Muscle of leg (tissue), 3 donors: ENCODE measurements at regions not wholly inside any gene's neighbourhood (a gene's known extent, or its start where the extent isn't known, plus 50 kb on each side); places are given as distances from the start of the nearest gene placed in this dataset.

Source experiments
- DNase-seq: peaks from one replicate; pipeline ENCODE4 v3.0.0; 2013
- H3K27ac ChIP-seq: one replicate; pipeline ENCODE4 v1.5.1; 2013; ENCODE audit warnings: mild to moderate bottlenecking, low read length, control low read depth
- H3K27me3 ChIP-seq: one replicate; pipeline ENCODE4 v1.6.1; 2013; ENCODE audit warnings: low read length; ENCODE audit not compliant: control insufficient read depth, insufficient read depth
- H3K36me3 ChIP-seq: one replicate; pipeline ENCODE4 v1.6.1; 2013; ENCODE audit warnings: low read length; ENCODE audit not compliant: control insufficient read depth, insufficient read depth
- H3K4me1 ChIP-seq: one replicate; pipeline ENCODE4 v1.6.1; 2013; ENCODE audit warnings: low read length; ENCODE audit not compliant: control insufficient read depth, insufficient read depth
- H3K4me3 ChIP-seq: one replicate; pipeline ENCODE4 v1.5.1; 2013; ENCODE audit warnings: low read length, control low read depth
- H3K9me3 ChIP-seq: replicated peaks from 2 replicates; pipeline ENCODE4 v1.6.1; 2013; ENCODE audit warnings: low read depth, low read length; ENCODE audit not compliant: control insufficient read depth
- WGBS: methylation state at CpG from one replicate; pipeline ENCODE4 v1.1.5; 2013; ENCODE audit warnings: missing lambda C conversion rate; ENCODE audit not compliant: insufficient coverage; 5-methylcytosine and 5-hydroxymethylcytosine counted together

GRCh38 chr3:117473981-117474538 lies 764.5 kb downstream of the TUSC7 start:
- DNase-seq = no peak
- H3K4me3 ChIP-seq = no peak overlapping the region
- H3K4me1 ChIP-seq = no peaks in the 10 kb centered on the region
- H3K9me3 ChIP-seq = no peaks in the 10 kb centered on the region
- no peaks in the 10 kb centered on the region for H3K36me3 ChIP-seq
- no peaks in the 10 kb centered on the region for H3K27me3 ChIP-seq
- no peak overlapping the region for H3K27ac ChIP-seq
- WGBS = 40% methylated on average over 2 of the region's 8 CpGs

DNA sequence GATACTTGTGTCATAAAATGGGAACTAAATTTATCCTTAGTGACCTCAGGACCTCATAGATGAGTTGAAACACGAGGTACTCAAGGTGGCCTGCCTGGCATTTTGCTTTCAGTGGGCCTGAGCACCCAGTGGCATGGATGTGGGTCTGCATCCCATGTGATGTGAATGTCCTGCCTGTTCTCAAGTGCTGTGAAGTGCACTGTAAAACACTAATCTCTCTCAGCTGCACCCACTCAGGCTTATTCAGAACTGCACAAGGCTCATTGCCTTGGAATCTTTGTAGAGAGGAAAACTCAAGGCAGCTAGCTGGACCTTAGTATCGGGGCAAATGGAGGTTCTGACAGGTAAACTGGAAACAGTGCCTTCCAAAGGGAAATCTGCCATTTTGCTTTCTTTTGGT lies 767.0 kb downstream of the TUSC7 start:
- H3K27ac ChIP-seq = no peak overlapping the region
- H3K36me3 ChIP-seq = no peaks in the 10 kb centered on the region
- H3K27me3 ChIP-seq = no peaks in the 10 kb centered on the region
- no peaks in the 10 kb centered on the region for H3K4me1 ChIP-seq
- WGBS = 56% methylated on average over 2 of the region's 2 CpGs
- H3K4me3 ChIP-seq = no peak overlapping the region
- H3K9me3 ChIP-seq = no peaks in the 10 kb centered on the region
- no peak for DNase-seq

DNA sequence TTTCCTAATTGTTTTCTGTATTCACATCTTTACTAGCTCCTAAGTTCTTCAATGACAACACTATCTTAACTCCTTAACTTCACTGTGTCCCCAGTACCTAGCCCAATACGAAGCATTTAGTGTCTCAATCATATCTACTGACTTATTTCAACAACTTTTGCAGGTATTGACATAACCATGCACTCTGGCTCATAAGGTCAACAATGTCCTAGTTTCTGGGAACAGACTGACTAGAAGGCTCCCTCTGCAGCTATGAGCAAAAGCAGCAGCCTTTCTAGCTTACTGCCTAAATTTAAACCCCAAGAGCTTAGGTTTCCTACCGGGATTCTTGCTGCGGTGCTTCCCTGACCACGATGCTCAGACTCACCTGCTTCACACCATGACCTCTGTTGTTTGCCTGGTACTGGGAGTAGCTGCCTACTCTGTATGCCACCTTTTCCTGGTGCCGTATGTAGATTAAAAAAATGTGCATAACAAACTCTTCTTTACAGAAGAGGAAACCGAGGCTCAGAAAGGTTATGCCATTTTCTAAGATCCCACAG lies 767.7 kb downstream of the TUSC7 start:
- DNase-seq = no peak
- Histone ChIP-seq H3K9me3 (no peaks in the 10 kb centered on the region), H3K36me3 (no peaks in the 10 kb centered on the region), H3K4me3 (no peak overlapping the region), H3K27ac (no peak overlapping the region), H3K4me1 (no peaks in the 10 kb centered on the region), H3K27me3 (no peaks in the 10 kb centered on the region)
- 83% methylated on average over 4 of the region's 6 CpGs for WGBS

DNA sequence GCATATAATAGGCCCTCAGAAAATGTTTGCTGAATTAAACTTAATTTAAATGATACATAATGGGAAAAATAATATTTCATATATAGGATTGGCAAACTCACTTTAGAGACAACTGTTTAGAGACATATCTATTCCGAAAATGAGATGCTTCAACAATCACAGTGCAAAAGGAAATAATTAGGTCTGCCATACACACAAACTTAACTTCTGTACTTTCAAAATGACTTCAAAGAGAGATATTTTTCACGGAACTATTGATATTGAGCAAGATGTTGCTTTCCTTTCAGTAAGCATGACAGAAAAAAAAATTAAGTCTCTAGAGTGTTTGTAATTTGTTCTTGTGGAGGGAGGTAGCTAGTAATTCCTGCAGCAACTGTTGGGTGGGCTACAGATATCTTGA lies 769.5 kb downstream of the TUSC7 start:
- no peaks in the 10 kb centered on the region for H3K27me3 ChIP-seq
- H3K9me3 ChIP-seq = no peaks in the 10 kb centered on the region
- no peak overlapping the region for H3K27ac ChIP-seq
- H3K4me3 ChIP-seq = no peak overlapping the region
- no CpG with 5 or more reads among the region's 2 CpGs for WGBS
- no peaks in the 10 kb centered on the region for H3K36me3 ChIP-seq
- DNase-seq = no peak
- no peaks in the 10 kb centered on the region for H3K4me1 ChIP-seq

- Histone ChIP-seq H3K9me3 (no peaks in the 10 kb centered on the region), H3K36me3 (no peaks in the 10 kb centered on the region), H3K4me1 (no peaks in the 10 kb centered on the region), H3K4me3 (no peak overlapping the region), H3K27me3 (no peaks in the 10 kb centered on the region), H3K27ac (no peak overlapping the region)
- DNase-seq = no peak
- WGBS = 100% methylated on average over 1 of the region's 3 CpGs
Measured at GRCh38 chr3:117480525-117480924, 770.9 kb downstream of the TUSC7 start.

DNA sequence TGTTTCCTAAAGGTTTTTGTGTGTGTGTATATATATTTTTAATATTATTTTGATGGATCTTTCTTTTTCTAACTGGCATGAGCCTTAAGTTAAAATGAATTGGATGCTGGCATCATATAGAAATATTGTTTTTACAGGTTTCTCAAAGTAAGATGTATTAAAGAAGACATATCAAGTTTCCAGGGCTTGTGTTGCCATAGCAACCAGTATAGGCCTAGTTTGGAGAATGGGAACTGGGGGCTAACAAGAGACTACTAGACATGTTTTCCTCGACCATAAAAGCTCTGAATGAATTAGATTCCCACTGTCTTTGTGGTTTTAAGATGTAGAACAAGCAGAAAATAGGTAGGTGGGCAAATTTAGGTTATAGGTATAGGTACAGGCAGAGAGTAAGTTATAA lies 771.4 kb downstream of the TUSC7 start:
- Histone ChIP-seq H3K4me3 (no peak overlapping the region), H3K27ac (no peak overlapping the region), H3K27me3 (no peaks in the 10 kb centered on the region), H3K4me1 (no peaks in the 10 kb centered on the region), H3K9me3 (no peaks in the 10 kb centered on the region), H3K36me3 (no peaks in the 10 kb centered on the region)
- 80% methylated on average over 1 of the region's 1 CpG for WGBS
- no peak for DNase-seq

- Histone ChIP-seq H3K4me1 (no peaks in the 10 kb centered on the region), H3K36me3 (no peaks in the 10 kb centered on the region), H3K27ac (no peak overlapping the region), H3K4me3 (no peak overlapping the region), H3K27me3 (no peaks in the 10 kb centered on the region), H3K9me3 (no peaks in the 10 kb centered on the region)
- 100% methylated on average over 1 of the region's 4 CpGs for WGBS
- no peak for DNase-seq
Measured at GRCh38 chr3:117483839-117484238, 774.3 kb downstream of the TUSC7 start.

DNA sequence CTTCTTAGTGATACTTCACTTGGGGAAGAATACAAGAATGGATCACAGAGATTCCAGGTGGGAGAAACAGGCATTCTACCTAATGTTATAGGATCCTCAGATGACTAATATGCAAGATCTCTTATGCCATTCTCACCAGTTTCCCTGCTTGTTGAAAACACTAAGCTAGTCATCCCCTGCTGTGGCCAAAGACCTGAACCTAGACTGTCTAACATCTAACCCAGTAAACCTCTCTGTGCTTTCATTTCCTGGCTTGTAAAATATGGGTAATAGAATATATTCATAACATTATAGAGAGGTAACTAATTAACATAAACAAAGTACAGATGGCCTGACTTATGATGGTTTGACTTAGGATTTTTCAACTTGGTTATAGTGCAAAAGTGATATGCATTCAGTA lies 776.3 kb downstream of the TUSC7 start:
- Histone ChIP-seq H3K9me3 (no peaks in the 10 kb centered on the region), H3K27ac (no peak overlapping the region), H3K4me3 (no peak overlapping the region), H3K27me3 (no peaks in the 10 kb centered on the region), H3K4me1 (no peaks in the 10 kb centered on the region), H3K36me3 (no peaks in the 10 kb centered on the region)
- no peak for DNase-seq

DNA sequence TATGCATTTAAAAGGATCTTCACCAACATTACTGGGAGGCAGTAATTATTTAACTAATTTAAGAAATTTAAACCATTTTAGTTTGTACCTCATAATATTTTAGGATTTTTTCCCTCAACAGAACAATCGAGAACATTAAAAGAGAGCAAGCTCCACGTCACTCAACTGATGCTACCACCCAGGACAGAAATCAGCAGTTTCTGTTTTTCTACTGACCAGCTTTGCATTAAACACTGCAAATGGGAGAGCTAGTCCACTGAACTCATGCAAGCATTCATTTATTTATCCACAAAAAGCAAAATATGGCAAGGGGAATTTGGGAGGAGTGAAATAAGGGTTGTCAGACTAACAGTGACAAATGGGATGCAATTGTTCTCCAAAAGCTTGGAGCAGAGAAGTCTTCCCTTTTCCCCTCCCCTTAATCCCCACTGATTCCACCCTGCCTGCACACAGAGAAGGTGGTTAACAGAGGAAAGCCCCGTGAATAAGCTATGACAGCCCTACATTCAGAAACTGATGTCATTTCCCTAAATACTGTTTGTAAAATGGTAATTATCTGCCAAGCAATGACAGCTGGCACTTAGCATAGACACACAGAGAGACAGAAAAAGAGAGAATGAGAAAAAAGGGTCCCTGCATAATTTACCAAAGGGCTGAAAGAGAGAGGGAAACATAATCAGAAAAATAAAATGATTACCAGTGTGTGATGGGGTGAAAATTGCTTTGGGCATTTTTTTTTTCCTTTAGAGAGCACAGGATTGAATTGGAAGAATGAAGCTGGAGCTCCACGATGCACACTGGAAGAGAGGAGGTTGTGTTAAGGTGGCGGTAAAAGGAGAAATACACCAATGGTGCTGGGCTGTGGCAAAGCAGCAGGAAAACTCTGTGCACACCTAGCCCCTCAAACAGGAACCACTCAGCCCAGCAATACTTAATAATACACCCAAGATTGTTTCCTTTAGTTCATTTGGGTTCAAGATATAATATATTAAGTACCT lies 777.4 kb downstream of the TUSC7 start:
- DNase-seq = no peak
- Histone ChIP-seq H3K36me3 (no peaks in the 10 kb centered on the region), H3K27ac (no peak overlapping the region), H3K9me3 (no peaks in the 10 kb centered on the region), H3K4me1 (no peaks in the 10 kb centered on the region), H3K4me3 (no peak overlapping the region), H3K27me3 (no peaks in the 10 kb centered on the region)
- 58% methylated on average over 3 of the region's 5 CpGs for whole genome bisulfite sequencing

DNA sequence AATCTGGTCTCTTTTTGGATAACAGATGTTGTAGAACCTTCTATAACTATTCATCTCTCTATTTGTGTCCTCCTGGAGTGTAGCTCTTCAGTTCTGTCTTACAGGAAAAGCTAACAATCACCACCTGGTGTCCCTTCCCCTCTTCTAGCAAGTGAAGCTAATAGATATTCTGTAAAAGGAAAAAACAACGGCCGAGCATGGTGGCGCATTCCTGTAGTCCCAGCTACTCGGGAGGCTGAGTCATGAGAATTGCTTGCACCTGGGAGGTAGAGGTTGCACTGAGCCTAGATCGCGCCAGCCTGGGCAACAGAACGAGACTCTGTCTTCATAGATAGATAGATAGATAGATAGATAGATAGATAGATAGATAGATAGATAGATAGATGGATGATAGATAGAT lies 779.4 kb downstream of the TUSC7 start:
- Histone ChIP-seq H3K9me3 (no peaks in the 10 kb centered on the region), H3K36me3 (no peaks in the 10 kb centered on the region), H3K4me3 (no peak overlapping the region), H3K27ac (no peak overlapping the region), H3K4me1 (no peaks in the 10 kb centered on the region), H3K27me3 (no peaks in the 10 kb centered on the region)
- WGBS = 100% methylated on average over 1 of the region's 7 CpGs
- DNase-seq = no peak
